CD4-positive, alpha-beta T cell treated with Interleukin-17A for 4 hours (primary cell): ENCODE measurements at regions not wholly inside any gene's neighbourhood (a gene's known extent, or its start where the extent isn't known, plus 50 kb on each side); places are given as distances from the start of the nearest gene placed in this dataset.
"Not testable (repeated sequence)": the region's sequence is repeated elsewhere in the genome, so short reads cannot be mapped to it uniquely, and the experiment has no call there.

Experiments
- DNase-seq: peaks from one replicate; pipeline ENCODE4 v3.0.0-alpha.2; 2020; ENCODE audit warnings: mixed read lengths

DNA sequence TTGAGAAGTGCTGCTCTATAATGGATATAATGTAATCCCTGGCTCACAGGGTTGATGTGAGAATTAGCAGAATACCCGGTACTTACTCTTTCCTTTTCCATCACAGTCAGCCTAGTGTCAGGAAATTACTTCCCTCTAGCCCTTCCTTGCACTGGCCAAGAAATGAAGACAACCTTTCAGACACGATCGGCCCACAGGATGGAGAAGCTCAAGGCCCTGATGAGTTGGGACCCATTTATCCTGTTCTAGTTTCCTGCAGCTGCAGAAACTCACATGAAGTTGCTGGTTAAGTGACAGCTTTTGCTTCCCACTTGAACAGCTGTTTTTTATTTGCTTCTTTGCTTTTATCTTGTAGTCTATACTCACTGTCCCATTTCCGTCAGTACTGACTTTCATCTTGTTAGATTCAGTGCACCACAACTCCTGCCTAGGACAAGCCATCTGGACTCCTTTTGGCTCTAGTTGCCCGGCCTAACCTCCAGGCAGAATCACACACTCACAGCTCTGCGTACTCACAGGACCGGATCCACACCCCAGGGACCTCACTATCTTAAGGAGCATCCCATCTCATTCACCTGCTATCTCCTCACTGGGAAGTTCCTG, 325.1 kb upstream of the CHRNA7 start:
- not testable (repeated sequence) for DNase-seq

DNA sequence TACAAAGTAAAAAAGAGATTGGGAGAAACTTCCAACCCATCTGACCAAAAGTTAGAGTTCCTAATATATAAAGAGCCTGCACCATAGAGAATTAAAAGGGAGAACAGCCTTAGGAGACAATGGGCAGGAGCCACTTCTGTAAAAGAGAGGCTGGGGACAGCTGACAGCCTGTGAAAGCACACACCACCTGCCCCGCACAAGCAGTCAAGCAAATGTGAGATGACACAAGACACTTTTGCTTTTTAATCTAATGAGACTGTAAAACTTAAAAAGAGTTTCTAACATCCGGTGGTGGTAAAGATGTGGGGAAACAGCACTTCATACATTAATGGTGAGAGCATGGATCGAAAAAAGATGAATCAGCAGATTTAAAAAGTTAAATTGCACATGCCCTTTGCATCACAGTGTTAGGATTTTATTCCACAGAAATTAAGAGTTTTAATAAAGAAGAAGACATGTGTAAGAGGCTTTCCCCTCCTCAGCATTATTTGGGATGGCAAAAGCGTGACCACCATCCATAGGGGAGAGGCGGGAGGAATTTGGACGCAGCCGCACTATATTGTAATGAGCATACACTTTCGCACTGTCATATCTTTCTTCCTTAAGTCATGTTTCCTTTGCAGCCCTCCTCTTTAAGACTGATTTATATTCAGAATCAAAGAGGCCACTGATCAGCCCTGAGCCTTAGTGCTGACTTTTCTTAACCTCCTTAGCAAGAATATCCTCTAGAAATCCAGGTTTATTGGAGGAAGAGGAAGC, 322.2 kb upstream of the CHRNA7 start:
- not testable (repeated sequence) for DNase-seq

DNA sequence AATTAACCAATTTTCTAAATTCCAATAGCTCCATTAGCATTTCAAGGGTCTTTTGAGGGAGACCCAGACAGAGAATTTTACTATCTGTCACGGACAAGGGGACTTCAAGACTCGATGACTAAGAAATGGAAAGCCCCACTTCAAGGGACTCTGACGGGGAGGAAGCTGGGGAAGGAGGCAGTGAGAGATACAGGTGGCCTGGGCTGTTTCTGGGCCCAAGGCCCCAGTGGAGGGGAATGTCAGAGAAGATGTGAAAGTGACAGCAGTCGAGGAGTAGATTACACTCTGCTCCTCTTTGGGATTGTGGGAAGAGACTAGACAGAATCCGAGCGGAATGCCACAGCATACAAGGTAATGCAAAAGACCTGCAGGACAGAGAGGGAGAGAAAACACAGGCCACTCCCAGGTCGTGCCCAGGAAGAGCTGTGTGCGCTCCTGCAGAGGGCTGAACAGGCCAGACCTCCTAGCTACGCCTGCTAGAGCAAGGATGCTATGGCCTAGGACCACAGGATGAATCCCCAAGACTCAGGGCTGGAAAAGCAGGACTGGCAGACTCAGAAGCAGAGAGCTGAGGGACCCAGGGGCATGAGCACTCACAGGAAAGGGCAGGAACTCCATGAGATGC, 321.5 kb upstream of the CHRNA7 start:
- not testable (repeated sequence) for DNase-seq

DNA sequence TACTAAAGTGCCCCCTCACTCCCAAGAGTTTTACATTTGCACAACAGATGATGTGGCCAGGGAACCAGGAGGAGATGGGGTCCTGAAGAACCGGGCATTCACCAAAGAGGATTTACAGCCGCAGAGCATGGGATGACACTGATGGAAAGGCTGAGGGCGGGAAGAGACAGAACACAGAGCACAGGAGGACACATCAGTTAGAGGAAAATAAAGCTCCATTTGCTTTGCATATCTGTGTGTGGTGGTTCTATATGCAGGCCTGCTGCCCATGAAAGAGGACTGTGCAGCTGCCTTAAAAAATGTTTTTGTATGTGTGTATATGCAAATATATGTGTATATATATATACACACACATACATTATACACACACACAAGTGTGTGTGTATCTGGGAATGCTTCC, 320.8 kb upstream of the CHRNA7 start:
- DNase-seq: not testable (repeated sequence)

DNA sequence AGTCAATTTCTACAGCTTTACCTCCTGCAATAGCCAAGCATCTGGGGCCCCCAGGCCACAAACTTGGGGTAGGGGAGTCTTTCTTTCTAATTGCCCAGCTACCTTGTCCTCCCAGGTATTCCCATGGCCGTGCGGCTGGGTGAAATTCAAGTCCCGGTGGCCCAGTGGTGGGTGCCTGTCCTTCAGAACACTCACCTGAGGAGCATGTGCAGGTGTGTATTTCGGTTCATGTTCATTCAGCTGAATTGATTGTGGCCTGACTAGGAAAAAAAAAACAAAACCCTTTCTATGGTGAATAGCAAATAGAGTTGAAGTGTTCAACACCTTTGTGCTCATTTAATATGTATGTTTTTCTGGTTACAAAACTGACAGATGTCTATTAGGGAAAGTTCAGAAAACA, 319.5 kb upstream of the CHRNA7 start:
- DNase-seq: not testable (repeated sequence)

DNA sequence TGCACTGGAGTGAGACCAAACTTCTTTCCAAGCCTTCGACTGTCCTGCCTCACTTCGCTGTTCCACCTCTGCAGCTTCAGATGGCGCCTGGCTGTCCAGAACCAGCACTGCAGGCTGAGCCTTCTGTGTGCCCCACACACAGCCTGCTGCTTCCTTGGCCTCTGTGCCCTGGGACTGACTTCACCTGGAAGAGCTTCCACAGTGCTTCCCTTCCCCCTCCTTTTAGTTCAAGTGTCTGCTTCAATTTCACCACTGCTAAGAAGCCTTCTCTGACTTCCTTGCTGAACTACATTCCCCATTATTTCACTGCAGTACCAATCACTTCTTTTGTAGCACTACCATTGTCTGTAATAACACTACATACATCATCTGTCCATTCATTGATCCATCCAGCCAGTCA, 315.1 kb upstream of the CHRNA7 start:
- not testable (repeated sequence) for DNase-seq

DNA sequence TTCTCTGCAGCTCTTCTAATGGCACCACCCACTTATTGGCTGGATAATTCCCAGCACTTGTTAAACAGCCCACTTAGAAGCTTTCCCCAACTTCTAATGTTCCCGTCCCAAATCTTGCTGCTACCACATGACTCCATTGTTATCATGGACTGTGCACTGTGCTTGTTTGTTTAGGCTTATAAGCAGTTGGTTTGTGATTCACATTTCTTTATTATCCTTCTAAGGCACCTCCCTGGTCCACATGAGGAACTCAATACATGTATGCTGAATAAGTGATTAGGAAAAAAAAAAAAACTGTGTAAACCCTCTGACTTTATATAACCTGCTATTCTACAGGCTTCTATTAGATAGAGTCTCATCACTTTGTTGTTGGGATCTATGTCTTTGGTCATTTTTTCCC, 311.7 kb upstream of the CHRNA7 start:
- not testable (repeated sequence) for DNase-seq

DNA sequence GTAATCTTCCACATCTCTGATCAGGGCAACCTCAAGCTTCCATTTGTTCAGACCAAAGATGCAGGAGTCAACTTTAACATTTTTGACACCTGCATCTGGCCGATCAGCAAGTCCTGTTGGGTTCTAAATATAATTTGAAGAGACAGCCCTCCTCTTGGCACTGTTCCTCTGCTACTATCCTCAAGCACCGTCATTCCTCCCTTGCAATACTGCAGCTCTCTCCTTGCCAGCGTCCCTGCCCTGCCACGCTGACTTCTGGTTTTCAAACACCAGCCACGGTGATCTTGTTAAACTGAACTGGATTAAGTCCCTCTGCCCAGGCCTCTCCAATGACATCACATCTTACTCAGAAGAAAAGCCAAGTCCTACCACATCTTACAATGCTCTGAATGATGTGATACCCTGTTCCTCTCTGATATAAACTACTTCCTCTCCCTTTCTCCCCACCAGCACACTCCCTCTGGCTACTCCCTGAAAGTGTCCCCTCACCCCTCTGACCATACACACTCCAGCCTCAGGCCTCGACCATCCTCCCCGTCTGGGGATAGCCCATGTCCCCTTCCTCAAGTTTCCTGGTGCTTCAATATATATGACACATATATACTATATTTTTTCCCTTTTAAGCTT, 310.8 kb upstream of the CHRNA7 start:
- not testable (repeated sequence) for DNase-seq

DNA sequence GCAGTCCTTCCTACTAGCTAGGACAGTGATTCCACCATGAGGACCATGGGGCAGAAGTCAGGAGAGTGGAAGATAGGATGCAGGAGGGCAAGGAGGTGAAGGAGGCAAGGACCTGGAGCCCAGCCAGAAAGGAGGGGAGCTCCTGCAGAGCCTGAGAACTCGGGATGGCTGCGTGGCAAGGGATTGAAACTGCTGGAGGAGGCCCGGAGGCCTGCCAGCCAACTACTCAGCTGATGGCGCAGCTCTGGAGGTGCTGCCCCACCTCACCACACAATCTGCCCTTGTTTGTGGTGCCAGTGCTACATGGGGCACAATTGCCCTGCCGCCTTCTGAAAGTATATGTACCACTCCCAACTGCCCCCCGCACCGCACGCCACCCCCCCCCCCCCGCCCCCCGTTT, 307.3 kb upstream of the CHRNA7 start:
- DNase-seq: not testable (repeated sequence)

DNA sequence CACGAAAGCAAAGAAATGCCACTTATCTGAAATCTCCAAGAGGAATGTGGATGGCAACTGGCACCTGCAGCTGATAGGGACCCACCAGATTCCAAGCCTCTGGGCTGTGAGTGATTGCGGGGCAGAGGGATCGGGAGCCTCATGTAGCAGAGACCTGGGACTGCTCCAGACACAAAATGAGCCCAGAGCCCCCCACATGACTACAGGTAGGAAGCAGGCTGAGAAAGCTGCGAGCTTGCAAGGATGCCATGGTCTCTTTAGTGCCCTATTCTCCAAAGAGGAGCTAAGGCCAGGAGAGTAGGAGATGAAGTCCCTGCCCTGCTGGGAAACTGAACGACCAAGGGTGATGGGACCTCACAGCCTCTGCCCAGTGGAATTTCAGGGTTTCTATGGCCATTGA, 305.4 kb upstream of the CHRNA7 start:
- DNase-seq: not testable (repeated sequence)

DNA sequence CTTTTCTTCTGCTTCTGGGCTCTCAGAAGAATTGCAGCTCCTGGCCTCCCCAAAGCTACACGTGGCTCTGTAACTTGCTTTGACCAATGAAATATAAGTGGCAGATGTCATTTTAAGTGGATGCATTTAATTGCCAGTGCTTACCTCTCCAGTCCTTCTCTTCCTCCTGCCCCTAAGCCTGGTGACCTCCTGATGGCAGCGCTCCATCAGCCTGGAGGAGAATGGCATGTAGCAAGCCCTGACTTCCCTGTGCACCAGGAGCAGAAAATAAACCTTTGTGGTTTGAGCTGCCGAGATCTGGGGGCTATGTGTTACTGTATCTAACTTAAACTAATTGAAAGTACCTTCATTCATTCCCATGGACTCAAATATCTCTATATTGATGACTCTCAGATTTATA, 304.7 kb upstream of the CHRNA7 start:
- DNase-seq: not testable (repeated sequence)

DNA sequence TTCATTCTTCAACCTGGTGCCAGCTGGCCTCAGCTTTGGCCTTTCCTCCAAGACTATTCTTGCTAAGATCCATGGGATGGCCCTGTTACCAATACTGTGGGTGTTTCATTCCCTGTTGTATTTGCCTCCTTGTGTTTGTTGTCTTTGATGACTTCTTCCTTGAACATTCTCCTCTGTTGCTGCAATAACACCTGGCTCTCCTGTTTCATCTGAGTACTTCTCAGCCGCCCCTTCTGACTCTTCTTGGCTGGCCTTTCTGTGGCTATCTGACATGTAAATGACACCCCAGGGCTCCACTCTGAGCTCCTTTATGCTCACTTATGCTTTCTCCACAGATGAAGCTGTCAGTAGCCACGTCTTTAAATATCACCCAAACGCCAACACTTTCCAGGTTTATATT, 302.7 kb upstream of the CHRNA7 start:
- DNase-seq: no peak

DNA sequence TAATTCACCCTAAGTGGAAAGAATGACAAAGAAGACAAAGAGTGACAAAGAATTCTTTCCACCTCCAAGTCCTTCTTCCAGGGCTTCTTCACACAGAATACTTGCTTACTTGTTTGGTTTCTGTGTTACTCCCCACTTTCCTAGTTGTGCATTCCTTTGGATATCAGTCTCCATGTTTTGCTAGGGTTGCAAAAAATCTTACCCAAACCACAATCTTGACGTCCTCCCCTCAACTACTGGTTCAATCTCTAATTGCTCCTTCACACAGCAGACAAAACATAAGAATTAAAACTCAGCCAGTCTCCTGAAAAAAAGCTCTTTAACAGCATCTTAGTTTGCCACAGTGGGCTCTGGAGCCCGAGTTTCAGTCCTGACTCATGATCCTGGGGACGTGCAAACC, 297.6 kb upstream of the CHRNA7 start:
- no peak for DNase-seq

DNA sequence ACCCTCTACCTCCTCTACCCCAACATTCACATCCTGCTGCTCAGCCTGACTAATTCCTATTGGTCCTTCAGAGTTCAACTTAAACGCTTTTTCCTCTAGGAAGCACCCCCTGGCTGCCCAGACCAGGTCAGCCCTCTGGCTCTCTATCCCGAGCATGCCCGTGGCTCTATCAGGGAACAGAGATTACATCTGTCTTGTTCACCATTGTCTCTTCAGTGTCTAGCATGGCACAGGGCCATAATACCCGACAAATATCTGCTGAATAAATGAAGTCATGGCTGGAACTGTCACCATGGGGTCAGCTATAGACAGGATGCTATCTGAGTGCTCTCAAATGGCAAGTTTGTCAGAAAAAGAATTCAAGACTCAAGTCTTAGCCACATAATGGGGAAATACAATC, 296.9 kb upstream of the CHRNA7 start:
- no peak for DNase-seq

DNA sequence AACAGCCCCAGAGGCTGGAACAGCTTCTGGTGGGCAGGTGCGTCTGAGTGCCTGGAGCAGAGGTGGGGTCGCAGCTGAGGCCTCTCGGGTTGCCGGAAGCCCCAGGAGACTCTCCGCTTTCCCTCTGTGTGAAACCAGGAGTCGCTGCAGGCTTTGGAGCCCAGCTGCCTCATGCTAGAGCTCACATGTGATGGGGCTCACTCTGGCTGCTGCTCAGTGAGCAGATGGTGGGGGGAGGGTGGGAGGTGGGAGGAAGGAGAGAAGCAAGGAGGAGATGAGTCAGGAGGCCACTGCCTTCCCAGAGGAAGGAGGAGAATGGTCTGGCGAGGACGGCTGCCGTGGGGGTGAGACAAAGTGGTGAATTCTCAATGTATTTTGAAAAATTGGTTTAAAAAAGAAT, 290.1 kb upstream of the CHRNA7 start:
- no peak for DNase-seq

DNA sequence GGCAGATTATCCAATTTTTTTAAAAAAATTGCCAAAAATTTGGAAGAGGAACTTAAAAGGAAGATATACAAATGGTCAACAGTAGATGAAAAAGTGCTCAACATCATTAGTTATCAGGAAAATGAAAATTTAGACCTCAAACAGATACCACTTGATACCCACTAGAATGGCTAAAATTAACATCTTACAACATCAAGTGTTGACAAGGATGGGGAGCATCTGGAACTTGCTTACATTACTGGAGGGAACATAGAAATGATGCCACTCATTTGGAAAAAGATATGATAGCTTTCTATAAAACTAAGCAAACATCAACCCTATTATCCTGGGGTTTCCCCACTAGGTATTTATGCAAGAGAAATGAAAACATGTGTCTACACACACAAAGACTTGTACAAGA, 284.5 kb upstream of the CHRNA7 start:
- no peak for DNase-seq

DNA sequence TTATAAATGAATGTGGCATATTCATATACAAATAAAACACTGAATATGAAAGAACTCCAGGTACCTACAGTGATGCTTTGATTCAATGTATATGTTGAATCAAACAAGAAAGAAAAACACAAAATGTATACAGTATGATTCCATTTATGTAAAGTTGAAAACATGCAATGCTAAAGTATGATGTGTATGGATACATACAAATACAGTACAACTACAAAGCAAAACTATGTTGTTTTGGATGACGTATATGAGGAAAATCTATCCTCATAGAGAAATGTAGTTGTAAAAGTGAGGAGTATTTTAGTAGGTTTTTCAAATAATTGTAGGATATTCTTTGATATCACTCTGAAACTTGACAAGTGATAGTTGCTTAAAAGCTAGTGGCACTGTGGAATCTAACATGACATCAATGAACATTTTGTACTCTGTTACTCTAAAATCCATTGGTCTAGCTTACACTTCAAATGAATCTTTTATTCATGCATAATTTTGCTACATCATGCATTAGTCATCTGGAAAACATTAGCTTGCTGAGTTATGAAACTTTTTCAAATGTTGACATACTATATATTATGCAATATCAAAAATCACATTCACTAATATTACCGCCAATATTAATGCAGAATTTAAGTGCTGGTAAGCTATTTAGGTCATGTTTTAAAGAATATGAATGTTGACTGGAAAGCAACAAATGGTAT, 278.1 kb upstream of the CHRNA7 start:
- no peak for DNase-seq

DNA sequence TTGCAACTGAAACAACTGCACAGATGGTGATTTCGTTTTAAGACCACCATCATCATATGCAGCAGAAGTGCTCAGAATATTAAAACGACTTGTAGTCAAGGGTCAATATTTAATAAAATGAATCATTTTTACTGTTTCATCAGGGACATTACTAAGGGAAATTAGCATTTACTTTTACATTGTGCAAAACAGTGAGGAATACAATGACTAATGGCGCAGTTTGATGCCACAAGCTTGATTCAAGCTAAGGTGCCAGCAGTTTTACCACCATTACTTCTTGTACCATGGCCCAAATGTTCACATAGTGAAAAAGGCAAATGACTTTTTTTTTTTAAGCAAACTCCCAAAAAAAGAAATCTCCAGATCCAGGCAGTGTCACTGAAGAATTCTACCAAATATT, 277.4 kb upstream of the CHRNA7 start:
- no peak for DNase-seq

DNA sequence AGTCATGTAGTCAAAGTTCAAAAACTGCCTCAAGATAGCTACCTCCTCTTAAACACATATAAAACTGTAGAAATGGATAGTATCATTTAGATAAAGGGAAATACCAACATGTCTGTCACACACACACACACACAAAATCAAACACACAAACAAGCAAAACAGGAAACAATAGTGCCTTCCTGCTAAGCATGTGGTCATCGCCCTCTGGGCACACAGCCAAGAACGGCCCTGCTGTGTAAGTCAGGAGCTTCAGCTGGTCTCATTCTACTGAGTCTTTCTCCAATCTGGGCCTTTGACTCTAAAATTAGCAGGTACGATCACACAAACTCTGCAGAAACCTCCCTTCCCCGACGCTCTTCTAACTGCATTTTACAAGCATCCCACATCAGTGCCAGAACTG, 272.2 kb upstream of the CHRNA7 start:
- no peak for DNase-seq

DNA sequence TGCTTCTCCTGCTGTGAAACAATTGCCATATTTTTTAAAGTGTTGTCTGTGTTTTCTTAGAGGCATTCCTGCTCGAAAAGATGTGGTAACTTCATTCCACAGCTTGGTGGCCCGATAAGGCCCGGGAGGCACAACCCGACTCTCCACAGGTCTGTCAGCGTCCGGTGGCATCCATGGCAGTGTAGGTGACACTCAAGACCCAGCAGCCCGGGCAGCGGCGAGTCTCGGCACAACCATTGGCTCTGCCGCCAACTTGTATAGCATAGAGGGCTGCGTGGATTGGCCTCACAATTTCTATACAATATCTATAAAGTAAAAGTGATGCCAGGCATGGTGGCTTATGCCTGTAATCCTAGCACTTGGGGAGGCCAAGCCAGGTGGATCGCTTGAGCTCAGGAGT, 262.3 kb upstream of the CHRNA7 start:
- DNase-seq: no peak

DNA sequence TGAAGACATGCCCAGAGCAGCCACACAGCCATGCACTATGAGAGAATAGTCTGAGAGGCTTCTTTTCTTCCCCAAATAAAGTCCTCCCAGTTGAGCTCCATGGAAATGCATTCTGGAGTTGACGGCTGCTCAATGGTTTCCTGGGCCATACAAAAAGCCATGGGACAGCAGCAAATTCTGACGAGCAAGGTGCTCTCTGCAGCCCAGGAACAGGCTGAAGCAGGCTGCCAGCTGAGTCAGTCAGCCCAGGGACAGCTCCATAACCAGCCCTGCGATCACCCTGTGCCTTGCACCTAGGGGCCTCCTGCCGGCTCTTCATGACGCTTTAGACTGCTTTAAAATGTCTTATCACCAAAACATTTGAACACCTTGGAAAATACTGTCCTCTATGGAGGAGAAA, 256.3 kb upstream of the CHRNA7 start:
- DNase-seq: no peak

DNA sequence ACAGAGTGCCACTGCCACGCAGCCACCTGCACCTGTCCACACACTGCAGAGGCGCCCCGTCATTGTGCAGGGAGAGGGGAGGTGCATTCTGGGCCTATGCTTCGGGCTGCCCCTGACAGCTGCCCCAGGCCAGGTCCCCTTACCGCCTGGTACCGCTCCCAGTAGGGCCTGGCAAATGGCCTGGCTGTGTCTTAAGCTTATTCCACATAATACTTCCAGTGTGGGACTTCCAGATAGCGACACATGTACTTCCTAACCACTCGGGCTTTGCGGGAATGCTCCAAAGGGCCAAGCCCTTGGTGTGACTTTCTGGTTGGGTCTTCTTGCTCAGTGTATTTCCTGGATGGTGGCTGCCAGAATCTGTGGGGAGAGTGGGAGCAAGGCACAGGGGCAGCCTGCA, 254.3 kb upstream of the CHRNA7 start:
- DNase-seq: no peak

DNA sequence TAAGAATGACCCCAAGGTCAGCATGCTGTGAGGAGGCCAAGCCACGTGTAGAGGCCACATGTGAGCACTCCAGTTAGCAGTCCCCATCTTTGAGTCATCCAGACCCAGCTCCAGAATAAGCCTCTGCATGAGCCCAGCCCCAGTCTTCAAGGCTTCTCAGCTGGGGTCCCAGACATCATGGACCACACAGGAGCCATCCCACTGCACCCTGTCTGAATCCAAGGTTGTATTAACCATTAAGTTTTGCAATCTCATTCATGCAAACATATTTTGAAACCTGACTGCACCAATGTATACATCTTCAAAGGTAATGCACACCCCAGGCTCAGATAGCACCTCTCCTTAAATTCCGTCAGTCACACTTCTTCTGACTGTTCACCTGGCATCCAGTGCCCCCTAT, 249.1 kb upstream of the CHRNA7 start:
- no peak for DNase-seq
